Activated CD4-positive, alpha-beta T cell treated with anti-CD3 and anti-CD28 coated beads, Interleukin-2, amount 50 U/mL, for 24 hours (primary cell): ENCODE measurements at regions not wholly inside any gene's neighbourhood (a gene's known extent, or its start where the extent isn't known, plus 50 kb on each side); places are given as distances from the start of the nearest gene placed in this dataset.
"Not testable (repeated sequence)": the region's sequence is repeated elsewhere in the genome, so short reads cannot be mapped to it uniquely, and the experiment has no call there.

Experiments
- DNase-seq, 2 donors: peaks; one replicate each; pipeline ENCODE4 v3.0.0-alpha.2; 2020; ENCODE audit warnings: low read depth in 1 of 2, low spot score in 1 of 2

DNA sequence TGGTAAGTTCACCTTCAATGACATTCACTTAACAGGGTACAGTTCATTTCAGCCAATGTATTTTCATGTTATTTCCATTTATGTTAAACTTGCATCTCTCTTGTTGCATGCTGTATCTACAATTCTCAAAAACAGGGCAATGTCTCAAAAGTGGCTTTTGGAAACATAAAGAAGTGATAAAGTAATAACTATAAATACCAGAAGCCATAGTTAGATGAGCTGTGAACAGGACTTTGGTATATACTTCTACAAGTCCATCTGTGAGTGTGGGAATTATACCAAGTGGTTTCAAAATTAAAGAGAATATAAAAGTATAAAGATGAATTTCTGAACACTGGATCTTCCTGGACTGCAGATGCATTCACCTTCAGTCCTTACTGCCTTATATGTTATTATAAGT, 585.4 kb upstream of the PBX1 start:
- no peak for DNase-seq

DNA sequence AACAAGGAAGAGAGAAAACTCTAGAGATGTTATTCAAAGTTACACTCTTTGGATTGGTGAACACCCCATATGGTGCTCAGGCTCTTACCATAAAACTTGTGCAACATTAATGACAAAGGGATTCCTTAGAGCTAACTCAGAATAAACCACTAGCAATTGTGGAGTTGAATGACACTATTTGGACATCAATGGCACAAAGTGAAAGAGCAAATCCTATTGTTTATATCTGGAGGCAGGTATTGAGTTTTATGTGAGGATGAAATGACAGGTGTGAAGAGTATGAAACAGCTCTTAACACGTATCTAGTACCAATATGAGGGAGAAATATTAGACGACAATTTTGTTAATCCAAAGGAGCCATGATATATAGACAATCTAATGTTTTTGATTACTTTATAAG, 584.9 kb upstream of the PBX1 start:
- no peak for DNase-seq

DNA sequence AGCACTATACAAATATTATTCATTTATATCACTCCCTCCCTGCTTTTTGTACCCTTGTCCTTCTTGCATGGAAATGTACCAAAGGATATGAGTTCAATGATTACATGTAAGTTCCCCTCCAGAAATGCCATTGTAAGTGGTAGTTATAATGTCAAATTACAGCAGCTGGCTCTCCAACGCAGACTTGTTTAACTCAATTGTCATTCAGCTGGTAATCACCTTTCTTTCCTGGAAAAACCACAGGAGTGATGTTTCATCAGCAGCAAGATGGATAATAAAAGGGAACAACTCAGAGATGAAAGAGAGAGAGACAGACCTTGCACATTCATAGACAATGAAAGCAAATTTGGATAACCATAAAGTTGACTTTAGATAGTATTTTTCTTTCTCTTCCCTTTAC, 578.6 kb upstream of the PBX1 start:
- DNase-seq: no peak

DNA sequence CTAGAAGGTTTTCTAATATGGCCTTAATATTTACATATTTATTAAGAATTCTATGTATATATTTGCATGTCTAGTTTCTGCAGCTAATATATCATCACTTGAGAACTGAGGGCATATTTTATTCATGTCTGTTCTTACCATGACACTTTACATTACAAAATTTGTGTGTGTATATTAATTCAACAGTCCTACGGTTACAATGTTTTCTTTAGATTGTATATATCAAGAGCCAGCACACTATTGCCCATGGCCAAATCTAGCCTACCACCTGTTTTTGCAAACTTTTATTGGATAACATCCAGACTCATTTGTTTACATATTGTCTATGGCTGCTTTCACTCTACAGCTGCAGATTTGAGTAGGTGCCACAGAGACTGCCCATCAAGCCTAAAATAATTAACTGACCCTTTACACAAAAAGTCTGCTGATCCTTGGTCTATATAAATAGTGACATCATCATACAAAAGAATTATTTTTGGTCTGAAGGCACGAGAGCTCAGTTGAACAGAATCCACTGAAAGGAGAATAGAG, 577.4 kb upstream of the PBX1 start:
- DNase-seq: no peak

DNA sequence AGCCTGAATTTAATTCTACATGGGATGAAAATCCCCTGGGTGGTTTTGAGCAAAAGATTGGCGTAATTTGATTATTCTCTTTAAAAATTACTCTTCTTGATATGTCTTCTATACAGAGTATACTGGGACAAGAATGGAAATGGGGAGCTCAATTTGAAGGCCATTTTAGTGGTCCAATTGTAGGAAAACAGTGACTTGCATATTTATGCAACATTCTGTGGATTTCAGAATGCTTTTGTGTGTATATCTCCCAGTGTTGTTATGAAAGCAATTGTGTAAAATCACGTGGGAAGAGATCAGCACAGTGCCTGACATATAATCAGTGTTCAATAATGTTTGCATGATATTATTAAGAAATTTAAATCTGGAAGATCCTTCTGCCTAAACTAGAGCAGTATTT, 575.9 kb upstream of the PBX1 start:
- DNase-seq: no peak

DNA sequence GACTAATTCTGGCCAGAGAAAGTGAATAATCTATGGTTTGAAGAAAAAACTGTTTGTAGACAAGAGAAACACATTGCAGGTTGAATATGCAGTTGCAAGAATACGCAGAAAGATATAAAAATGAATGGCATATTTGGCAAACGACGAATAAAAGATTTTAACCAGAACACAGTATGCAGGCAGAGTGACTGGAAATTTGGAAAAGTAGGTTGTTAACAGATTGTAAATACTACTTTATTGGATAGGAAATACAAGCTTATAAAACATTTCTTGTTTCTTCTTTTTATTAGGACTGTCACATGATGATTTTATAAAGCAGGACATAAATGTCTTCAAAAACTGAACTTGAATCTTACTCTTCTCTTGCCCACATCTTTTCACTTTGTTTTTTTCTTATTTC, 573.3 kb upstream of the PBX1 start:
- no peak for DNase-seq

DNA sequence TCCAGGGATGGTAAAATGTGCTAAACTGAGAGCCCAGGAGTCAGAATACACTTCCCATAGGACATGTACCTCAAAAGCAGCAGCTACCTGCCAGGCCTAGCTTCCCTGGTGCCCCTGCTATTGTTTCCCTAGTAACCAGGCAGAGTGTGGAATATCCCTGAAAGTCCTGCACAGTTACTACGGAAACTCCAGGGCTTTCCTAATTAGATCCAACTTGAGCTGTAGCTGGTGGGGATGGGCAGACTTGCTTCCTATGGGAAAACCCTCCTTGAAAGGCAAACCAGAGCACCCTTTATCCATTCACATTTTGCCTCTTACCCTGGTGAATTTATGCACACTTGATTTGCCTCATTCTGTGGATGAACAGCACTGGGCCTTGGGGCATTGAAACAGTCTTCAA, 559.9 kb upstream of the PBX1 start:
- DNase-seq: no peak

DNA sequence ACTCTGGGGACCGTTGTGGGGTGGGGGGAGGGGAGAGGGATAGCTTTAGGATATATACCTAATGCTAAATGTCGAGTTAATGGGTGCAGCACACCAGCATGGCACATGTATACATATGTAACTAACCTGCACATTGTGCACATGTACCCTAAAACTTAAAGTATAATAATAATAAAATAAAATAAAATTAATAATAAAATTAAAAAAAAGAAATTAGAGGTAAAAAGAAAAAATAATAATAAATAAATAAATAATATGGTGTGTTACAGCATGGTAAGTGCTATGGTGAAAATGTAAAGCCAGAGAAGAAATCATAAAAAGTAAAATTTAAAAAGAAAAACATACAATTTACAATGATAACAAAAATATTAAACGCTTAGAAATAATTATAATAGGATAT, 552.8 kb upstream of the PBX1 start:
- DNase-seq: not testable (repeated sequence)

DNA sequence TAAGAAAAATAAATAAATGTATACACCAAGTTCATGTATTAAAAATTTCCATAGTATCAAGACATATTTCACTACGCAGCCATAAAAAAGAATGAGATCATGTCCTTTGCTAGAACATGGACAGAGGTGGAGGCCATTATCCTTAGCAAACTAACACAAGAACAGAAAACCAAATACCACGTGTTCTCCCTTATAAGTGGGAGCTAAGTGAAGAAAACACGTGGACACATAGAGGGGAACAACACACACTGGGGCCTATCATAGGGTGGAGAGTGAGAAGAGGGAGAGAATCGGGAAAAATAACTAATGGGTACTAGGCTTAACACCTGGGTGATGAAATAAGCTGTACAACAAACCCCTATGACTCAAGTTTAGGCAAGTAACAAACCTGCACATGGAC, 552.4 kb upstream of the PBX1 start:
- DNase-seq: no peak

DNA sequence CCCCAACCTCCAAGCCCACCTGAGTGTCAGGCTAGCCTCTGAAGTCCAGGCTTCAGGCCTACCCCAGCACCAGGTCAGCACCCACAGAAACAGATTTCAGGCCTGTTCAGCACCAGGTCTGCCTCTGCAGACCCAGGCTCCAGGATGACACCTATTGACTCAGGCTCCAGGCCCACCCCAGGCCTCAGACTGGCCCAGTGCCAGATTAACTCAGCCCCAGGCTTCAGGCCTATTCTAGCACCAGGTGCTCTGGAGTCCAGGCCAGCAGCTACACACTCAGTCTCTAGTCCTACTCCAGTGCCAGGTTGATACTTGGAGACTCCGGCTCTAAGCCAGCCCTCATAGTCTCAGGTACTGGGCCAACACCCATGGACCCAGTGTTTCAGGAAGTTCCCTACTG, 541.7 kb upstream of the PBX1 start:
- no peak for DNase-seq

DNA sequence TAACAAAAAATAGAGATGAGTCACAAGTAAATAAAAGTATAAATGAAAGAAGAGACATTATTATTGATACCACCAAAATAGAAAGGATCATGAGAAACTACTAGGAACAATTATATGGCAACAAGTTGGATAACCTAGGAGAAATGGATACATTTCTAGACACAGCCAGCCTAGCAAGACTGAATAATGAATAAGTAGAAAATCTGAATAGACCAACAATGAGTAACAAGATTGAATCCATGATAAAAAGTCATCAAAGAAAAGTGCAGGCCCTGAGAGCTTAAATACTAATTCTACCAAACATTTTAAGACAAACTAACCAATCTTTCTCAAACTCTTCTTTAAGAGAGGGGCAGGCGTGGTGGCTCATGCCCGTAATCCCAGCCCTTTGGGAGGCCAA, 538.6 kb upstream of the PBX1 start:
- DNase-seq: no peak

DNA sequence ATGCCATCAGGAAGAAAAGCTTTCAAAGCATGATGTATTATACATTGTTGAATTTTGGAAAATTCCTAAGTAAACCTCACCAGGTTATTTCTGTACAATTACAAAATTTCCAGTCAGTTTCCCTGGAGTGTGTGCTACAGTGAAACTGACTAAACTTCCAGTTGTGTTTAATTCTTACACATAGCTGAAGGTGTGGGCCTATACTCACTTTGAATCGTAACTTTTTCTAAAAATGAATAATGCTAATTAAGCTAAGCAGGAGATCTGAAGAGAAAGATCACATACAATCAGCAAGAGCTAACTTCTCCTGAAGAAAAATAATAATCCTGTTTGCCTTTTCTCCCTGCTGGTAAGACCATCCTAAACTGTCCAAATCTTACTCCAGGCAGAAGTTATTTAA, 537.2 kb upstream of the PBX1 start:
- no peak for DNase-seq

DNA sequence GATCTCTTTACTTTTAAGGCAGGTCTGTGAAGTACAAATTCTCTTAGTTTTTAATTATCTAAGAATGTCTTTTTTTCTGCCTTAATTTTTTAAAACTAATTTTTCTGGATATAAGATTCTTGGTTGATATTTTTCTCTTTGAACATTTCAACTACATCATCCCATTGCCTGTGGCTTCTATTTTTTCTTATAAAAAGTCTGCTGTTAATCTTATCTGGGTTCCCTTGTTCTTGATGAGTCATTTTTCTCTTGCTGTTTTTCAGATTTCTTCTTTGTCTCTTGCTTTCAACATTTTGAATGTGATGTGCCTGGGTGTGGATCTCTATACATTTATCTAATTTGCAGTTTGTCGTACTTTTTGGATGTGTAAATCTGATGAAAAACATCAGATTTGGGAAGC, 525.2 kb upstream of the PBX1 start:
- no peak for DNase-seq

DNA sequence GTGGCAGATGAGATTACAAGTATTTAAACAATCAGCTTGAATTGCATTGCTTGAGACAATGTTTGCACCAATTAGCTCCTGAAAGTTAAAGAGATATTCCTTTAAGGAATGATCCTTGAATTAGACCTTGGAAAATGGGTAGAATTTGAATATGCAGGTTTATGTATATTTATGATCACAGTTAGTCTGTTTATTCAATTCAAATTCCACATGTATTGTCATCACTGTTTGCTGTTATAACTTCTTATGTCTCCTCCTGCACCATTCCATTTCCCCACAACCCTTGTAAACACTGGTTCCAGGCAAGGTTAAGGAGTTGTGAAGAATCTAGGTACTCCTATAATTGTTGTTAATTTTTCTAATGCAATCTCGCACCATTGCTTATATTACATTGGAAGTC, 518.2 kb upstream of the PBX1 start:
- no peak for DNase-seq

DNA sequence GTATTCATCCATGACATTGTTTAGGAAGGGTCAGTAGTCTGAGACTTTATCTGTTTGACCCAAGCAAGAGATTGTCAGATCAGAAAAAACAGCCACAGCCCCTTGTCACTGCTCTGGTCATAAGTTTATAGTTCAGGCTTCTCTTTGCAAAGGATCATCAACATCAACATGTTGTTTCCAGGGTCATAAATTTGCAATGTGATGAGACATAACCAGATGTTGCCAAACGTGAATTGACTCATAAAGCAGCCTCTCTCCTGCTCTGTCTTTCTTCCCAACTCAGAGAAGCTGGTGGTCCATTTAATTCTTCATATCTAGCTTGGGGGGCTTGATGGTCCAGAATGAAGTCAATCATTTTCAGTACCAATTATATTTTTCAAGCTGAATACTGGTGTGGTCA, 507.2 kb upstream of the PBX1 start:
- DNase-seq: no peak

DNA sequence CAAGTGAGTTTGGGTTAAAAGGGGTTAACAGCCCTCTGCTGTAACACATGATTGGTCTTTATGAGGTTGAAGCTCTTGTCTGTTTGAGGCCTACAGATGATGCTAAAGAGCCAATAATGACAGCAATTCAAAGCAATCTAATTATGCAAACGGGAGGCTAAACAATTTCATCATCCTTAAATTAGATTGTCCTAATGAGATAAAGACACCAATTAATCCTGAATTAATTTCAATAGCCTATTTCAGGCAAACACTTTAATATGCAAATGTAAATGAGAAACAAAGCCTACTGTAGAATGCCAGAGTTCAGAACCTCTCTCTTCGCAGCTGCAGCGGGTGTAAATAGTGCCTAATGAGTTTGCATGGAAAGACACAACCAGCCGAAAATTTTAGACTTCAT, 504.7 kb upstream of the PBX1 start:
- DNase-seq: no peak

DNA sequence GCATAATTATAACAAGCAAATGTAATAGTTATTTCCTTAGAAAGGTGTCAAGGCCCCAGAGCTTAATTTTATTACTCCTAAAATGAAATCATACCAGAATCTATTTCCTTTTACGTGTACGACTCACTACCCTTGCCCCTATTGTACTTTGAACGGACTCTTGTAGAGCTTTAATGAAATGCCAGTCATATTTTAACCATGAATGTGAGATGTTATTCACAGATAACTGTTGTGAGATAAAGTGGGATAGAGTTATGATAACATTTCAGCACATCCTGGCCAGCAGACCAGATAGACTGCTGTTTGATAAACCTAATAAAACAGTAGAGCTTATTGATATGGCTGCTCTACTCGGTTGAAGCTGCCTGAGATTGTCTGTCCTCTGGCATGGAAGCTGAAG, 500.8 kb upstream of the PBX1 start:
- DNase-seq: no peak

DNA sequence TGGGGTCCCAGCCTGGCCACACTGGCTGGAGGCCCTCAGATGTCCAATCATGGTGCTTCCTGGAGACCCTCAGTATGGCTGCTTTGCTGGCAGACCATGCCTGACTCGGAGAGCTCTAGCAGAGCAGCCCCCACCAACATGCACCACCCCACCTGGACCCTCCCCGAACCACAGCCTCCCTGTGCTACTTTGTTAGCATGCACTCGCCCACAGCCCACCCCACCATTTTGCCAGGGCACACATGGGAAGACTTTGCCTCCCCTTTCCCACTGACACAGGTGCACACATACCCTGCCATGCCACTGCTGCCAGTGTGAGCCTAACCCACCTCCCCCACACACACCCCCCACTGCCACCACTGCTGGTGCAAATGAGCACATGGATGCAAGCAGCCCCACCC, 497.5 kb upstream of the PBX1 start:
- no peak for DNase-seq

DNA sequence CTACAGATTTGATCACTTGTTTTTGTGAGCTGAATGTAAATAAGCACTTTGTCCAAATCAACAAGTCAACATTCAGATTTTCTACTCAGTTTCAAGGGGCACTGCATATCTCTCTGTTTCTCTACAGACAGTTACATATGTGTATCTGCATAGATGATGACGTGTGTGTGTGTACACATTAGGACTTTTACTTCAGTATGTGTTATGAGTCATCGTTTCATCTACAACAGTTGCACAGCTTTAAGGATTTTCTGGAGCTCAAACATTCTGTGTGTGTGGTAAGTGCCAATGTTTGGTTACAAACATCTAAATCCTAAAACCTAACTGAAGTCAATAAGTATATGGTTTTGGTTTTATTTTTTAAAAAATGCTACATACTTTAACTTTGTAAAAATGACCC, 494.5 kb upstream of the PBX1 start:
- no peak for DNase-seq

DNA sequence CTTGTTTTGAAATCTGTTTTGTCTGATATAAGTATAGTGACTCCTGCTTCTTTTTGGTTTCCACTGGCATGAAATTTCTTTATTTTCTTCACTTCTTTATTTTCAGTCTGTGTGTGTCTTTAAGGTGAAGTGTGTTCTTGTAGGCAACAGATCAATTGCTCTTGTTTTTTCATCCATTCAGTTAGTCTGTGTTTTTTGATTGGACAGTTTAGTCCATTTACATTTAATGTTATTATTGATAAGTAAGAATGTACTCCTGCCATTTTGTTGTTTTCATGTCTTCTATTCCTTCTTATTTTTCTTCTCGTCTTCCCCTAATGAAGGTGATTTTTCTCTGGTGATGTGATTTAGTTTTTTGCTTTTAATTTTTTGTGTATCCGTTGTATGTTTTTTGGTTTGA, 487.7 kb upstream of the PBX1 start:
- DNase-seq: no peak

DNA sequence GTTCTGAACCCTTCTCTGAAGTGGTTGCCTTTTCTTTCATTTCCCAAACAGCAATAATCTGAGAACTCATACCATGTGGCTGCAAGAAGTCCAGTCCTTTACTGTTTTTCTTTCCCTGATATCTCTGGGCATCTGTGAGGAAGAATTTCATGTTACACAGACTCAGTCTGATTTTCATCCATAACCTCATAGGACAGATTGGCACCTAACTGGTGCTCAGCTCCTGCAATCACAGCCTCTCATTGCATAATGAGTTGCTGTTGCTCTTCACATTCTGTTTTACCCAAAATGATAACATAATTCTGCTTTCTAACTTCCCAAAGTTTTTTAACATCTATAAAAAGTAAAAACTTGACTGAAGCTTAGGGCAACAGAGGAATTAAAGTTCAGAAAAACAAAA, 472.2 kb upstream of the PBX1 start:
- no peak for DNase-seq

DNA sequence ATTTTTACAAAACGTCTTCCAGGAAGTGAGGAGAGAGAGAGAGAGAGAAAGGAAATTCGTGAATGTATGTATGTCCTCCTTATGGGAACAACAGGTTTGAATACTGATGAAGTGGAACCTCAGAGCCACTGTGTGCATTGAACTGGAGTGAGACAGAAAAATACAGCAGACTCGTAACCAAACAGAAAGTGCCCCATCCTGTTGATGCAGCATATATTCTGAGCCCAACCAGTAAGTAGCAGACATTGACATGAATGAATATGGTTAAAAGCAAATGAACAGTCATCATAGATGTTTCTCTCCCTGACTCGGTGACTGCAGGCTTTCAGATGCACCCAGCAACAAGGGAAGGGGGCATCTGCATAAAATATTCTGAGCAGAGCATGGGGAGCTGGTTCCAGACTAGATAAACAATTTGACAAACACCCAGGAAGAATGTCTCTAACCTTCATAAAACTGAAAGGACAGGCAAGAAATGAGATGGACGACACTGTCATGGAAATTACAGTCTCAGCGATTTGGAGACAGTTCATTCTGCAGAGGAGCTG, 471.0 kb upstream of the PBX1 start:
- no peak for DNase-seq

DNA sequence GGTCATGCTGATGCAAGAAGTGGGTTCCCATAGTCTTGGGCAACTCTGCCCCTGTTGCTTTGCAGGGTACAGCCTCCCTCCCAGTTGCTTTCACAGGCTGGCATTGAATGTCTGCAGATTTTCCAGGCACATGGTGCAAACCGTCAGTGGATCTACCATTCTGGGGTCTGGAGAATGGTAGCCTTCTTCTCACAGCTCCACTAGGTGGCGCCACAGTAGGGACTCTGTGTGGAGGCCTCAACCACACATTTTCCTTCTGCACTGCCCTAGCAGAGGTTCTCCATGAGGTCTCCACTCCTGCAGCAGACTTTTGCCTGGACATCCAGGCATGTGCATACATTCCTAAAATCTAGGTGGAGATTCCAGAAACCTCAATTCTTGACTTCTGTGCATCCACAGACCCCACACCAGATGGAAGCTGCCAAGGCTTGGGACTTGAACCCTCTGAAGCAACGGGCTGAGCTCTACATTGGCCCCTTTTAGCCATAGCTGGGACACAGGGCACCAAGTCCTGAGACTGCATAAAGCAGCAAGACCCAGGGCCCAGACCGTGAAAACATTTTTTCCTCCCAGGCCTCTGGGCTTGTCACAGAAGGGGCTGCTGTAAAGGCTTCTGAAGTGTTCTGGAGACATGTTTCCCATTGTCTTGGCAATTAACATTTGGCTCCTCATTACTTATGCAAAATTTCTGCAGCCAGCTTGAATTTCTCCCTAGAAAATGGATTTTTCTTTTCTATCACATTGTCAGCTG, 466.2 kb upstream of the PBX1 start:
- no peak for DNase-seq
